HCT116 (cell line): ENCODE measurements at regions not wholly inside any gene's neighbourhood (a gene's known extent, or its start where the extent isn't known, plus 50 kb on each side); places are given as distances from the start of the nearest gene placed in this dataset.

Experiments
- CEBPB ChIP-seq: IDR thresholded peaks from 2 replicates; pipeline ENCODE4 v1.6.1; 2012; ENCODE audit warnings: low read depth
- CTCF ChIP-seq, 3 experiments: fragments of 200-600 bp in 1 of 3; sonication (generic) in 1 of 3; IDR thresholded peaks in 2 of 3; conservative IDR thresholded peaks in 1 of 3; 2 replicates each; pipeline ENCODE4 v1.5.1; 2012 to 2017; ENCODE audit warnings: low read depth in 2 of 3, low read length in 2 of 3, antibody characterized with exemption in 1 of 3, borderline replicate concordance in 1 of 3, control low read depth in 1 of 3, mild to moderate bottlenecking in 1 of 3, mixed read lengths in 1 of 3, mixed run types in 1 of 3, moderate library complexity in 1 of 3; ENCODE audit not compliant: insufficient read depth in 1 of 3
- EGR1 ChIP-seq: IDR thresholded peaks from 2 replicates; pipeline ENCODE4 v1.6.1; 2012; ENCODE audit warnings: low read depth
- EZH2 ChIP-seq: fragments of 200-600 bp; sonication (generic); IDR thresholded peaks from 2 replicates; pipeline ENCODE4 v1.6.1; 2017; ENCODE audit warnings: antibody characterized with exemption, mixed run types
- MAX ChIP-seq: IDR thresholded peaks from 2 replicates; pipeline ENCODE4 v1.6.1; 2012
- POLR2A ChIP-seq: IDR thresholded peaks from 2 replicates; pipeline ENCODE4 v1.7.0; 2011; ENCODE audit warnings: borderline replicate concordance; ENCODE audit not compliant: insufficient read depth, insufficient read length; ENCODE audit errors: extremely low read depth
- POLR2AphosphoS5 ChIP-seq: IDR thresholded peaks from 2 replicates; pipeline ENCODE4 v1.6.1; 2011; ENCODE audit warnings: mild to moderate bottlenecking, low read depth, low read length, moderate library complexity
- REST ChIP-seq: IDR thresholded peaks from 2 replicates; pipeline ENCODE4 v1.6.1; 2012; ENCODE audit warnings: low read depth

GRCh38 chr17:77019893-77020379 is 120.8 kb upstream of the SEC14L1 start:
- TF ChIP-seq POLR2A, result no peak
- TF ChIP-seq CTCF (IDR thresholded peaks at IDR 0.05 in 2 of 3, conservative IDR thresholded peaks at IDR 0.05 in 1 of 3; ENCODE audit: borderline replicate concordance in 1 of 3, insufficient read depth in 1 of 3, low read depth in 2 of 3, low read length in 2 of 3), result no peak
- no peak for TF ChIP-seq EGR1
- no peak for TF ChIP-seq EZH2
- no peak for TF ChIP-seq REST
- TF ChIP-seq MAX, result no peak
- TF ChIP-seq POLR2AphosphoS5, result no peak
- no peak for TF ChIP-seq CEBPB
